ENCODE measurements at regions not wholly inside any gene's neighbourhood (a gene's known extent, or its start where the extent isn't known, plus 50 kb on each side); places are given as distances from the start of the nearest gene placed in this dataset.

GRCh38 chr9:28774433-28775235 is 1201.4 kb upstream of the C9orf72 start:
- DNase-seq, result no peak

DNA sequence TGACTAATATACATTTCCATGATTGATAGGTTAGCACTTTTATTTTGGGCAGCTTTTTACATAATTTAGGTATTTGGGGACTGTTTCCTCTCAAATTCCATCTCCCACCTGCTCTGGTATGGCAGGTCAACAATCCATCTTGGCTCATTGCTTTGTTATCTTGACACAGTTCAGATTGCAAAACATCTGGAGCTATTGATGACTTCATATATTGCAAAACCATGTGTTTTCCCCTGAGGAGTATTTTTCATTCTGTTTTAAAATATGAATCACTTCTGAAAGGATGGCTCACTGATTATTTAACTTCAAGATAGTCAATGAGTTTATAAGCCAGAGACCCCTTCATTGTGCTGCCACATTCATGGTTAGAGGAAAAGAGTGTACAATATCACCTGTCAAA is 1206.0 kb upstream of the C9orf72 start:
- DNase-seq, result no peak

GRCh38 chr9:28781481-28781880 is 1208.2 kb upstream of the C9orf72 start:
- no peak for DNase-seq

DNA sequence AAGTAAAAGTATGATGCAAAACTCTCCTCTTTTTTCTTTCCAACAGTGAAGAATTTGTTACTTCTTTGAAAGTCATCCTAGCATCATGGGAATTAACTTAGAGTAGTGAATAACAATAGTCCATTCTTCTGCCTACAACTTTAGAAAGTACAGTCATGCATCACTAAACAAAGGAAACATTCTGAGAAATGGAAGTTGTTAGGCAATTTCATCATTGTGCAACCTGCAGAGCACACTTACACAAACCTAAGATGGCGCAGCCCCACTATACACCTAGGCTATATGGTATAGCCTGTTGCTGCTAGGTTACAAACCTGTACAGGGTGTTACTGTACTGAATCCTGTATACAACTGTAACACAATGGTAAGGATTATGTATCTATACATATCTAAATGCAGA is 1209.3 kb upstream of the C9orf72 start:
- DNase-seq, result no peak

DNA sequence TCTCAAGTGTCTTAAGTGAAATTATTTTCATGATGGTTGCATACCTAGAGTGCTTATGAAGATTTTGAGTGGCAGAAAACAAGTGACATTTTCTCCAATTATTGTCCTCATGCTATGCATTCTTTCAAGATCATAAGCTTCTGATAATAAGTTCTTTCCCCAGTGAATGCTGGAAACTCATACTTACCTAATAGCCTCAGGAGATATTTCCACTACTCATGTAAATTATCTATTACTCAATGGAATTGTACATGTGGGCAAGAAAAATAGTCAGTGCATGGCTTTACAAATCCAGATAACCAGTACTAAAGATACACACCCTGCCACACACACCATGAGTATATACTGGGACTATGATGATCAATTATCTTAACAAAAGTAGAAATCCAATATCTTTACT is 1219.4 kb upstream of the C9orf72 start:
- DNase-seq, result no peak

- no peak for DNase-seq
Observed at GRCh38 chr9:28799876-28800275, 1226.6 kb upstream of the C9orf72 start.

- no peak for DNase-seq
Observed at GRCh38 chr9:28801144-28801799, 1228.0 kb upstream of the C9orf72 start.

GRCh38 chr9:28805197-28805596 is 1231.9 kb upstream of the C9orf72 start:
- no peak for DNase-seq

GRCh38 chr9:28808042-28808441 is 1234.8 kb upstream of the C9orf72 start:
- no peak for DNase-seq

DNA sequence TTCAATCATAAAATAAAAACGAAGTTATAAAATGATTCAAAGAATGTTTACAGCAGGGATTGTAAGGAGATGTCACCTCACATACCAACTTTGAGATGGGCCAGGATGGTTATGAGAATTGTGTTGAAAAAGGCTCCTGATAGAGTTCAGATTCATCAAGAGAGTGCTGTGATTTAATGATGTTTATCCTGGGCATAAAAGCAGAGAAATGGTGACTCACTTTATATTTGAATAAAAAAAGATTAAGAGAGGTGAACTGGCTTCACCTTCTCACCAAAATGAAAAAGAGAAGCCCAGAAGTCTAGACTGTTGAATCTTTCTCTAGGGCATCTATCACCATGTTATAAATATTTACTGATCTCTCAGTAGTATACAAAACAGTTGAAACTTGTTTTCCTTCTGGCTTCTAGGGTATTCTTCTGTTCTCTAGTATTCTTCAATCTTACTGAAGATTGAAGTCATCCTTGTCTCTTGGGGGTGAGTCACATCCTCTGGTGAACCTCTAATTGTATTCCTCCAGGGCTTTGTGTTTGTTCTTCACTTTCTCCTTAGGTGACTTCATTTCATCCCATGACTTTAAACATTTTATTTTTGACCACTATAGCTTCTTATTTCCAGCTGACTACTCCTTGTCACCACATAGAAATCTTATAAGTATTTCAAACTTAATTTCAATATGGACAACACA is 1237.3 kb upstream of the C9orf72 start:
- no peak for DNase-seq

- no peak for DNase-seq
Observed at GRCh38 chr9:28820741-28821140, 1247.5 kb upstream of the C9orf72 start.

GRCh38 chr9:28821240-28821639 is 1248.0 kb upstream of the C9orf72 start:
- no peak for DNase-seq

DNA sequence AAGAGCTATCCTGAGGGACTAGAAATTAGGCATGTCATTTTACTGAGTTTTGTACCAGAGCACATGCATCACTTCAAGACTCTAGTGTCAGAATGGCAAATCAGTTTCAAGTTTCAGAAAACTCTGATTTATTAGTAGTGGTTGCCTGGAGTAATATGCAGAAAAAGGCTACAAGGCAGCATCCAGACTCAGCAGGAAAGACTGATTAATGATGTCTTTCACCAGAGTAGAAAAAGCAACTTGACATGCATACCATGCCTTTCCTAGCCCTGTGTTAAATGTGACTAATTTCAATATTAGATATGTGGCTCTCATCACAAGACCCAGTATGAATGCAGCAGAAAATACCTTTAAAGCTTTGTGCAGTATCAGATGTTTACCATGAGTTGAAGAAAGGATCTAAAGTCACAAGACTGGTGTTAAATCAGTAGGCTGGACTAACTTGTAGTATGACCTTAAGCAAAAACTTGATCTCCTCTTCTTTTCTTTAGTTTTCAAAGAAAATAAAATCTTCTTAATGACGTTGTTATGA is 1251.2 kb upstream of the C9orf72 start:
- no peak for DNase-seq

DNA sequence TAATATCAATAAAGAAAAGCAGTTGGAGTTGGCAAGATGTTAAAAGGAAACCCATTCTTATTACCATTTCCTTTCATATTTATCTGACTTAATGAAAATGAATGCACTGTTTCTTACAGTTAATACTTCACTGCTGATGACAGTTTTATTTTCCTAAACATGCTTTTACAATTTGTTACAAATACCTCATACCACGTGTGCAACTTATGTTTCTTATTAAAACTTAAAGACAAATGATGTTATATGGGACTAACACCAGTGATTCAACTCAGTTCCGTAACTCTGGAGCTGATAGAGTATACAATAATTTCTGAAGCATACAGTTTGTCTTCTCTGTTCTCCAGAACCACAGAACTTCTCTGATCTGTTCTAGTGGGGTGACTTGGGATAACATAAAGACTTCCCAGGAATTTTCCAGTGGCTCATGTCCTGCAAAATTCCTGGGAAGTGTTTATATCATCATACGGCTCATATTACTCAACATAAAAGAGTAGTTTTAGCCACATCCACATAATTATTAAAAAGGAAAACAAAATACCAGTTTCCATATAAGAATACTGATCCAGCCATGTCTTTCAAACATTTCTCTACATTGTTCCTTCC is 1259.0 kb upstream of the C9orf72 start:
- no peak for DNase-seq

DNA sequence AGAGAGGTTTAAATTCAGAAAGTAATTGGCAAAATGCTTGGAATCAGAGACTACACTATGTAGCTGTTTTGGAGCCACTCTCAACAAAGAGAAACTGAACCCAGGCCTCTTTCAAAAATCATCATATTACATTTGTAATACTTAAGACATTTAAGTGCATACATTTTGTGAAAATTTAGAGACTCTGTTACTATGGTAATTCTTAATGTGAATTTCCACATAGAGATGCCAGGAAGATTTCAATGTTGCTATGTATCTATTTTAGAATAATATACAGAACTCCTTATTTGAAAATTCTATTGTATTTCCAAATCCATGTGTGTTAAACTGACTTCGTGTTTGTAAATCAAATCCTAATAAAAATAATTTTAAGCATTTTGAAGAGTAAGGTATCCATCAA is 1260.9 kb upstream of the C9orf72 start:
- no peak for DNase-seq

DNA sequence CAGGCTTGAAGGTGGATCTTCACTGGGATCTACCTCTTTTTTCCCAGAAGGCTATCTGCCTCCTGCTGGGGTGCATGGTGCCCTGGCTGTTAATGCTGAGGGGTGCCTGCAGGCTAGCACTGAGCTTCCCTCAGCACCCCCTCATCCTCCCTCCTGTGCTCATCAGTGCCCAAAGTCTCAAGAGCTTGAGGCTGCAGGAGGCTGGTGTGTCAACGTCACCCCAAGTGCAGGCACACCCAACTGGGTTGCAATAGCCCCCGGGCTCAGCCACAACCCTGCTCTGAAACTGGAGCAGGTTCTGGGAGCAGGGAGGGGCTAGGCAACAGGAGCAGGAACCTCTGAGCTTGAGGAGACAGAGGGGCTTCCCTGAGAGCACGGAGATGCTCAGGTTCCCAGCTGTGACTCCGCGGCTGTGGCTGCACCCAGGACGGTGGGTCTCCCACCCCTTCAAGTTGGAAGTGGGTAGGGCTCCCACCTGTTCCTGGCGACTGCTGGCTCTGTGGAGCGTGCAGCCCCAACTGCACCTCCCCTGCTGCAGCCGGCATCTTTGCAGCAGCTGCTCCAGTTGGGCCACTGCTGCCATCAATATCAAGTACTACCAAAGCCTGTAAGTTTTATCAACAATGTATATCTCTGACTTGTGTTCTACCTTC is 1266.6 kb upstream of the C9orf72 start:
- no peak for DNase-seq

- DNase-seq, result no peak
Observed at GRCh38 chr9:28841775-28842174, 1268.5 kb upstream of the C9orf72 start.

DNA sequence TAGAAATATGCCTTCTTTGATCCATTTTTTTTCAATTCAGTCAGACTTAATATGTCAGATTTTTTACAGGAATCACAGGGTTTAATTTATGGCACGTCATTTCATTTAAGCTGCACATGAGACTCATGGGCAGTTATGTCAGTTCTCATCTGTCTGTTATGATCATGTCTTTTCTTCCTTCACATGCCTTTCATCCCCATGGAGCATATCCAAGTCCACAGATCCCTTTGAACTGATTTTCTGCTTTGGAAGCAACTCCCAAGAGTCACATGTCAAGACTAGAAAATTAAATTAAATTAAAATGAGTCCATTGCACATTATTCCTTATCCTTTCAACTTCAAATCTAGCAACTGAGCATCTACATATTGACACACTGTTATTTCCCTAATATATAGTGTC is 1274.0 kb upstream of the C9orf72 start:
- no peak for DNase-seq

DNA sequence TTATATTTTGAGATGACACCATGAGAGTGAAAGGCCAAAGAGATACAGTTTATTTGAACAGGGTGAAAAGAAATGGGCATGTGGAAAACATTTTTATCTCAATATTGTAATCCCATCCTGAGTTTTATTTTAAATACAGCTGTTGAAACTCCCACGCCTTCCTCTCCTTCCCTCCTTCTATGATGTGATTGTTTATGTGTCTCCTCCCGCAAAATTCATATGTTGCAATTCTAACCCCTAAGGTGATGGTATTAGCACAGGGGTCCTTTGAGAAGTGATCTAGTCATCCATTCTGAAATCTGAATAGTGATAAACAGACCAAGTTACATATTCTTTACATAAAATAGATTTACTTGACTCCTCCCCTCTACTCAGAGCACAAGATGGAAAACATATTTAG is 1275.4 kb upstream of the C9orf72 start:
- no peak for DNase-seq

GRCh38 chr9:28853477-28853876 is 1280.2 kb upstream of the C9orf72 start:
- DNase-seq, result no peak

DNA sequence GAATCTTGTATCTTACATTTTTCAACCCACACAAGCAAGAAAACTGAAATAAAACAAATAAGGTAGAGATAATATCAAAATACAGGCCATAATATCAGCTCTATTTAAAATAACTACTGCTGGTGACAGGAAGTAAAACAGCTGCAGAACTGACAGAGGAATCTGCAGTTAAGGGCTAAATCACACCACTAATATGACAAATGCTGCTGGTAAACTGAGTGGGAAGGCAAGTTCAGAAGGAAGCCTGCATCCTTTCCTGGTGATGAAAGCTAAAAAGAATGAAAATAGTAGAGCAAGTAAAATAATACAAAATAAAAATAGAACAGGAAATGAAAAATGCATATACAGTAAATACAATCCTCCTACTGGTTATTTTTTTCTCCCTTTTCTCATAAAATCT is 1293.7 kb upstream of the C9orf72 start:
- DNase-seq, result no peak

- no peak for DNase-seq
Observed at GRCh38 chr9:28868228-28868990, 1295.1 kb upstream of the C9orf72 start.
